Vagina (tissue), 2 donors: ENCODE measurements at regions not wholly inside any gene's neighbourhood (a gene's known extent, or its start where the extent isn't known, plus 50 kb on each side); places are given as distances from the start of the nearest gene placed in this dataset.

Source experiments
- DNase-seq, 2 donors: peaks; one replicate each; pipeline ENCODE4 v3.0.0-alpha.2; 2017; ENCODE audit errors: extremely low spot score in 2 of 2
- H3K27ac ChIP-seq: fragments of 200-600 bp; sonication (generic); one replicate; pipeline ENCODE4 v1.5.1; 2019
- H3K27me3 ChIP-seq: fragments of 200-600 bp; sonication (generic); one replicate; pipeline ENCODE4 v1.5.1; 2019
- H3K36me3 ChIP-seq, 2 donors: fragments of 200-600 bp; sonication (generic); one replicate each; pipeline ENCODE4 v1.5.1; 2017 to 2019
- H3K4me1 ChIP-seq: fragments of 200-600 bp; sonication (generic); one replicate; pipeline ENCODE4 v1.5.1; 2019
- H3K4me3 ChIP-seq, 2 donors: fragments of 200-600 bp; sonication (generic); 1 replicate in 1 of 2; 2 replicates in 1 of 2; pipeline ENCODE4 v1.5.1; 2016 to 2019
- H3K9me3 ChIP-seq: fragments of 200-600 bp; sonication (generic); one replicate; pipeline ENCODE4 v1.5.1; 2019
- POLR2A ChIP-seq, 2 donors: fragments of 450-650 bp; IDR thresholded peaks; one replicate each; pipeline ENCODE4 v1.6.1; 2017; ENCODE audit warnings: antibody characterized with exemption in 2 of 2, mild to moderate bottlenecking in 2 of 2, moderate library complexity in 2 of 2
- POLR2AphosphoS5 ChIP-seq, 2 donors: sonication (generic); formaldehyde crosslinking; IDR thresholded peaks; one replicate each; pipeline ENCODE4 v1.9.0; 2017; ENCODE audit warnings: antibody characterized with exemption in 2 of 2, mild to moderate bottlenecking in 2 of 2, low read depth in 1 of 2; ENCODE audit not compliant: insufficient read depth in 1 of 2
- intact Hi-C: fragments of 100-400 bp; cut with DNase I; formaldehyde crosslinking; loops from one replicate; pipeline ENCODE4 v1.15.1; 2023
- TF ChIP-seq, protein P1 (sequence below), 3 experiments: fragments of 450-650 bp in 2 of 3; fragments of 200-600 bp in 1 of 3; sonication (generic) in 1 of 3; IDR thresholded peaks; one replicate each; pipeline ENCODE4 v1.5.1; 2017 to 2019; ENCODE audit warnings: antibody characterized with exemption in 3 of 3, mild to moderate bottlenecking in 2 of 3, moderate library complexity in 2 of 3

GRCh38 chr10:78504181-78504580, 470.5 kb downstream of the RPS24 start:
- H3K4me3 ChIP-seq = no peak overlapping the region
- H3K4me1 ChIP-seq = peaks cover 28% of the 10 kb centered on the region
- no peak for TF ChIP-seq POLR2A (IDR thresholded peaks at IDR 0.05)
- TF ChIP-seq POLR2AphosphoS5 (IDR thresholded peaks at IDR 0.05; ENCODE audit: insufficient read depth in 1 of 2, low read depth in 1 of 2) = no peak
- TF ChIP-seq, protein P1, sequence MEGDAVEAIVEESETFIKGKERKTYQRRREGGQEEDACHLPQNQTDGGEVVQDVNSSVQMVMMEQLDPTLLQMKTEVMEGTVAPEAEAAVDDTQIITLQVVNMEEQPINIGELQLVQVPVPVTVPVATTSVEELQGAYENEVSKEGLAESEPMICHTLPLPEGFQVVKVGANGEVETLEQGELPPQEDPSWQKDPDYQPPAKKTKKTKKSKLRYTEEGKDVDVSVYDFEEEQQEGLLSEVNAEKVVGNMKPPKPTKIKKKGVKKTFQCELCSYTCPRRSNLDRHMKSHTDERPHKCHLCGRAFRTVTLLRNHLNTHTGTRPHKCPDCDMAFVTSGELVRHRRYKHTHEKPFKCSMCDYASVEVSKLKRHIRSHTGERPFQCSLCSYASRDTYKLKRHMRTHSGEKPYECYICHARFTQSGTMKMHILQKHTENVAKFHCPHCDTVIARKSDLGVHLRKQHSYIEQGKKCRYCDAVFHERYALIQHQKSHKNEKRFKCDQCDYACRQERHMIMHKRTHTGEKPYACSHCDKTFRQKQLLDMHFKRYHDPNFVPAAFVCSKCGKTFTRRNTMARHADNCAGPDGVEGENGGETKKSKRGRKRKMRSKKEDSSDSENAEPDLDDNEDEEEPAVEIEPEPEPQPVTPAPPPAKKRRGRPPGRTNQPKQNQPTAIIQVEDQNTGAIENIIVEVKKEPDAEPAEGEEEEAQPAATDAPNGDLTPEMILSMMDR (IDR thresholded peaks at IDR 0.05) = no peak
- no peaks in the 10 kb centered on the region for H3K36me3 ChIP-seq
- DNase-seq = no peak
- H3K27ac ChIP-seq = no peak overlapping the region
- no peaks in the 10 kb centered on the region for H3K9me3 ChIP-seq
- intact Hi-C loops = loop anchor here (5.0 kb wide), 1 partner anchor 1097 kb away; no protein-coding TSS in a partner anchor
- no peaks in the 10 kb centered on the region for H3K27me3 ChIP-seq

GRCh38 chr10:78505657-78506056, 472.0 kb downstream of the RPS24 start:
- no peak overlapping the region for H3K27ac ChIP-seq
- H3K4me1 ChIP-seq = peaks cover 36% of the 10 kb centered on the region
- no peaks in the 10 kb centered on the region for H3K36me3 ChIP-seq
- TF ChIP-seq, protein P1 (IDR thresholded peaks at IDR 0.05) = no peak
- TF ChIP-seq POLR2A (IDR thresholded peaks at IDR 0.05) (no peak), POLR2AphosphoS5 (IDR thresholded peaks at IDR 0.05; ENCODE audit: insufficient read depth in 1 of 2, low read depth in 1 of 2) (no peak)
- no peaks in the 10 kb centered on the region for H3K9me3 ChIP-seq
- H3K4me3 ChIP-seq = no peak overlapping the region
- intact Hi-C loops = no loop called here
- no peaks in the 10 kb centered on the region for H3K27me3 ChIP-seq
- DNase-seq = peak in 1 of 2 donors; percentile 43

- H3K27ac ChIP-seq = peak overlapping the region; percentile 79
- intact Hi-C loops = no loop called here
- H3K4me1 ChIP-seq = peaks cover 44% of the 10 kb centered on the region
- no peaks in the 10 kb centered on the region for H3K27me3 ChIP-seq
- H3K4me3 ChIP-seq = no peak overlapping the region
- H3K36me3 ChIP-seq = no peaks in the 10 kb centered on the region
- DNase-seq = peak in 1 of 2 donors; percentile 72
- H3K9me3 ChIP-seq = no peaks in the 10 kb centered on the region
- TF ChIP-seq POLR2A (IDR thresholded peaks at IDR 0.05) = no peak
- no peak for TF ChIP-seq POLR2AphosphoS5 (IDR thresholded peaks at IDR 0.05; ENCODE audit: insufficient read depth in 1 of 2, low read depth in 1 of 2)
- TF ChIP-seq, protein P1 (IDR thresholded peaks at IDR 0.05) = no peak
Observed at GRCh38 chr10:78506614-78507013, 473.0 kb downstream of the RPS24 start.

DNA sequence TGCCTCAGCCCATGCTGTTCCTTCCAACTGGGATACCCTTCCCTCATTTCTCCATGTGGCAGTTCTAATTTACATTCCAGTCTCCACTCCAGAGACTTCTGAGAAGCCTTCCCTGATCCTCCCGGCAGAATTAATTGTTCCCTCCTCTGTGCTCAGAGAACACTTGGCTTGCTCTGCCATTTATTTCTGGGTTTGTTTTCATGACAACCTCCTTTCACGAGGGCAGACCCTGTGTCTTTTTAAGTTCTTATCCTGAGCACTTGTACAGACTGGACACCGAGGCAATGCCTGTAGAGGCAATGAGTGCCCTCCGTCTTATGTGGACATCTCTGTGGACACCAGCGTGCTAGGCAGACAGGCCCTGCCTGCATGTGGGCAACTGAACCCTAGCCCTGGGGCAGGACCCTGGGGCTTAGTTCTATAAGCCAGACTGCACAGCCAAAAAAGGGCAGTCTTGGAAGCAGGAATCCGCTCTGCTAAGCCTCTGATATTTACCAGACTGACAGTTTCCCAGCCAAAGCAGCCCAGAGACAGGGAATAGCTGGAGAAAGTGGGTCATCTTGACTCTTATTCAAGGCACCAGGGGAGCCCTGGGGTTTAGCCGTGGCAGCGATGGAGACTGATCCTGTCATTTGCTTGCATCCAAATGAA, 474.0 kb downstream of the RPS24 start:
- TF ChIP-seq, protein P1 (IDR thresholded peaks at IDR 0.05) = no peak
- peak in 1 of 2 donors; percentile 21 for TF ChIP-seq POLR2AphosphoS5 (IDR thresholded peaks at IDR 0.05; ENCODE audit: insufficient read depth in 1 of 2, low read depth in 1 of 2)
- H3K27ac ChIP-seq = peak overlapping the region; percentile 79
- intact Hi-C loops = no loop called here

DNA sequence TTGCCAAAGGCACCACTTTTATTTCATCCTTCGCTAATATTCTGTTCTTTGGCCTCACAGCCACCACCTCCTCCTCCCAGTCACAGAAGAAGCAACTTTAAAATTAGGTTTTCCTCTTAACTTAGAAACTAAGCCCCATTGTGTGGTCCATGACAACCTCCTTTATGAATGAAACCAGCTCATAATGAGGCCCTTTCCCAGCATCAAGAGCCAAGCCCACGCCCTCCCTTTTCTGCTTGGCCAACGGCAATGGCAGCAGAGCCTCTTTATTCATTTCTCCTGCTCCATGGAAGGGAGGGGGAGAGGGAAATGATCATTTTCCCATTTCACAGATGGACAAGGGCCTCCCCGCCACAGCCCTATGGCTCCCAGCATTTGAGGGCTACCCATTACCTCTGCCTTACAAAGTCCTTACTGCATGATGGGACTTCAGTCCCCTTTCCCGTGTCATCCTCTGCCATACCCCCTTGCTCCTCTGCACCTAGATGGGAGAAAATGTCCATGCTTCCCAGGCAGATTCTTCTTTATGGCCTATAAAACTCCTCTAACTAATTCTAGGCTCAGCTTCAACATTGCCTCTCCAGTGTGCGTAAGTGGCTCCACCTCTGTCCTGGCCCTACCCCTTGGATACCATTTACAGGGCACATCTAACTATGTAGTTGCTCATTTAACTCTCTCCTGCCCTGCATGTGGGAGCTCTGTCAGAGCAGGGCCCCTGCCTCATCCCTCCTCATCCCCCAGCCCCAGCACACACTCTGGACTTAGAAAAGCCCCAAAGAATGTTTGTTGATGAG, 475.5 kb downstream of the RPS24 start:
- no peak for DNase-seq
- Histone ChIP-seq H3K4me3 (no peak overlapping the region), H3K27ac (peak overlapping the region; percentile 79), H3K9me3 (no peaks in the 10 kb centered on the region), H3K36me3 (no peaks in the 10 kb centered on the region), H3K27me3 (no peaks in the 10 kb centered on the region), H3K4me1 (peaks cover 61% of the 10 kb centered on the region)
- TF ChIP-seq POLR2AphosphoS5 (IDR thresholded peaks at IDR 0.05; ENCODE audit: insufficient read depth in 1 of 2, low read depth in 1 of 2) (no peak), POLR2A (IDR thresholded peaks at IDR 0.05) (no peak)
- TF ChIP-seq, protein P1 (IDR thresholded peaks at IDR 0.05) = no peak
- intact Hi-C loops = no loop called here

More for the DNA sequence above, 474.0 kb downstream of the RPS24 start:
- DNase-seq = peak; percentile 58 to 80
- Histone ChIP-seq H3K4me3 (no peak overlapping the region), H3K4me1 (peaks cover 54% of the 10 kb centered on the region), H3K36me3 (no peaks in the 10 kb centered on the region), H3K27me3 (no peaks in the 10 kb centered on the region), H3K9me3 (no peaks in the 10 kb centered on the region)
